Suprapubic skin (tissue), 4 donors: ENCODE measurements at regions not wholly inside any gene's neighbourhood (a gene's known extent, or its start where the extent isn't known, plus 50 kb on each side); places are given as distances from the start of the nearest gene placed in this dataset.

ENCODE experiments used
- DNase-seq, 2 donors: peaks; one replicate each; pipeline ENCODE4 v3.0.0-alpha.2; 2019; ENCODE audit warnings: low spot score in 2 of 2
- H3K27ac ChIP-seq: fragments of 200-600 bp; sonication (generic); one replicate; pipeline ENCODE4 v1.5.1; 2019
- H3K27me3 ChIP-seq: fragments of 200-600 bp; sonication (generic); one replicate; pipeline ENCODE4 v1.5.1; 2019
- H3K36me3 ChIP-seq: fragments of 200-600 bp; sonication (generic); one replicate; pipeline ENCODE4 v1.5.1; 2019
- H3K4me1 ChIP-seq: fragments of 200-600 bp; sonication (generic); one replicate; pipeline ENCODE4 v1.5.1; 2019
- H3K4me3 ChIP-seq: fragments of 200-600 bp; sonication (generic); one replicate; pipeline ENCODE4 v1.5.1; 2019; ENCODE audit warnings: mild to moderate bottlenecking
- H3K9me3 ChIP-seq: fragments of 200-600 bp; sonication (generic); one replicate; pipeline ENCODE4 v1.5.1; 2019
- CTCF ChIP-seq, 2 donors: fragments of 200-600 bp in 1 of 2; fragments of 450-650 bp in 1 of 2; sonication (generic) in 1 of 2; IDR thresholded peaks; one replicate each; pipeline ENCODE4 v1.5.1; 2016 to 2019; ENCODE audit warnings: antibody characterized with exemption in 2 of 2, mild to moderate bottlenecking in 1 of 2, moderate library complexity in 1 of 2
- EP300 ChIP-seq: sonication (generic); formaldehyde crosslinking; IDR thresholded peaks from one replicate; pipeline ENCODE4 v1.6.1; 2017; ENCODE audit warnings: antibody characterized with exemption
- POLR2A ChIP-seq, 2 donors: fragments of 450-650 bp; IDR thresholded peaks; one replicate each; pipeline ENCODE4 v1.6.1; 2017; ENCODE audit warnings: antibody characterized with exemption in 2 of 2, mild to moderate bottlenecking in 2 of 2, moderate library complexity in 2 of 2
- POLR2AphosphoS5 ChIP-seq, 3 donors: sonication (generic); formaldehyde crosslinking; IDR thresholded peaks; one replicate each; pipeline ENCODE4 v1.6.1; 2017; ENCODE audit warnings: antibody characterized with exemption in 3 of 3
- WGBS: methylation state at CpG from one replicate; pipeline ENCODE4 v1.1.5; 2018; 5-methylcytosine and 5-hydroxymethylcytosine counted together

- Histone ChIP-seq H3K27me3 (no peaks in the 10 kb centered on the region), H3K36me3 (no peaks in the 10 kb centered on the region), H3K9me3 (no peaks in the 10 kb centered on the region), H3K4me3 (no peak overlapping the region), H3K27ac (no peak overlapping the region), H3K4me1 (no peaks in the 10 kb centered on the region)
- DNase-seq: no peak
- no peak for TF ChIP-seq POLR2AphosphoS5 (IDR thresholded peaks at IDR 0.05)
Observed at GRCh38 chr20:16885746-16886145, 137.6 kb downstream of the OTOR start.

GRCh38 chr20:16898433-16898832 is 150.3 kb downstream of the OTOR start:
- Histone ChIP-seq H3K27me3 (no peaks in the 10 kb centered on the region), H3K9me3 (no peaks in the 10 kb centered on the region), H3K36me3 (no peaks in the 10 kb centered on the region), H3K4me1 (no peaks in the 10 kb centered on the region), H3K4me3 (no peak overlapping the region), H3K27ac (no peak overlapping the region)
- no peak for TF ChIP-seq POLR2AphosphoS5 (IDR thresholded peaks at IDR 0.05)
- TF ChIP-seq POLR2A (IDR thresholded peaks at IDR 0.05): no peak
- TF ChIP-seq CTCF (IDR thresholded peaks at IDR 0.05): no peak
- TF ChIP-seq EP300: no peak
- 75% methylated on average over 4 of the region's 4 CpGs for WGBS
- no peak for DNase-seq

GRCh38 chr20:16902662-16903061 is 154.5 kb downstream of the OTOR start:
- WGBS: 91% methylated on average over 2 of the region's 2 CpGs
- no peak overlapping the region for H3K27ac ChIP-seq

GRCh38 chr20:16904751-16905150 is 156.6 kb downstream of the OTOR start:
- TF ChIP-seq CTCF (IDR thresholded peaks at IDR 0.05): no peak
- TF ChIP-seq POLR2AphosphoS5 (IDR thresholded peaks at IDR 0.05): no peak
- TF ChIP-seq POLR2A (IDR thresholded peaks at IDR 0.05): no peak
- TF ChIP-seq EP300: no peak
- H3K36me3 ChIP-seq: no peaks in the 10 kb centered on the region
- no peaks in the 10 kb centered on the region for H3K4me1 ChIP-seq
- H3K4me3 ChIP-seq: no peak overlapping the region
- WGBS: 51% methylated on average over 5 of the region's 5 CpGs
- no peaks in the 10 kb centered on the region for H3K9me3 ChIP-seq
- H3K27me3 ChIP-seq: no peaks in the 10 kb centered on the region
- no peak overlapping the region for H3K27ac ChIP-seq
- DNase-seq: no peak

More at GRCh38 chr20:16902662-16903061, 154.5 kb downstream of the OTOR start:
- H3K36me3 ChIP-seq: no peaks in the 10 kb centered on the region
- H3K4me1 ChIP-seq: no peaks in the 10 kb centered on the region
- no peaks in the 10 kb centered on the region for H3K27me3 ChIP-seq
- H3K4me3 ChIP-seq: no peak overlapping the region
- no peaks in the 10 kb centered on the region for H3K9me3 ChIP-seq
- TF ChIP-seq POLR2AphosphoS5 (IDR thresholded peaks at IDR 0.05) (no peak), CTCF (IDR thresholded peaks at IDR 0.05) (no peak), POLR2A (IDR thresholded peaks at IDR 0.05) (no peak), EP300 (no peak)
- DNase-seq: no peak

- Histone ChIP-seq H3K9me3 (no peaks in the 10 kb centered on the region), H3K27me3 (no peaks in the 10 kb centered on the region), H3K4me3 (no peak overlapping the region), H3K36me3 (no peaks in the 10 kb centered on the region), H3K4me1 (no peaks in the 10 kb centered on the region), H3K27ac (no peak overlapping the region)
- no peak for DNase-seq
- no peak for TF ChIP-seq CTCF (IDR thresholded peaks at IDR 0.05)
- no peak for TF ChIP-seq POLR2A (IDR thresholded peaks at IDR 0.05)
- no peak for TF ChIP-seq POLR2AphosphoS5 (IDR thresholded peaks at IDR 0.05)
- no peak for TF ChIP-seq EP300
- WGBS: 20% methylated on average over 1 of the region's 1 CpG
Observed at GRCh38 chr20:16914277-16914676, 166.1 kb downstream of the OTOR start.

- TF ChIP-seq POLR2AphosphoS5 (IDR thresholded peaks at IDR 0.05) (no peak), EP300 (no peak), POLR2A (IDR thresholded peaks at IDR 0.05) (no peak), CTCF (IDR thresholded peaks at IDR 0.05) (no peak)
- H3K27ac ChIP-seq: no peak overlapping the region
- no peaks in the 10 kb centered on the region for H3K4me1 ChIP-seq
- no peak overlapping the region for H3K4me3 ChIP-seq
- H3K9me3 ChIP-seq: no peaks in the 10 kb centered on the region
- 36% methylated on average over 1 of the region's 1 CpG for WGBS
- H3K27me3 ChIP-seq: no peaks in the 10 kb centered on the region
- DNase-seq: no peak
- H3K36me3 ChIP-seq: no peaks in the 10 kb centered on the region
Observed at GRCh38 chr20:16916165-16916564, 168.0 kb downstream of the OTOR start.
